ENCODE measurements at regions not wholly inside any gene's neighbourhood (a gene's known extent, or its start where the extent isn't known, plus 50 kb on each side); places are given as distances from the start of the nearest gene placed in this dataset.

DNA sequence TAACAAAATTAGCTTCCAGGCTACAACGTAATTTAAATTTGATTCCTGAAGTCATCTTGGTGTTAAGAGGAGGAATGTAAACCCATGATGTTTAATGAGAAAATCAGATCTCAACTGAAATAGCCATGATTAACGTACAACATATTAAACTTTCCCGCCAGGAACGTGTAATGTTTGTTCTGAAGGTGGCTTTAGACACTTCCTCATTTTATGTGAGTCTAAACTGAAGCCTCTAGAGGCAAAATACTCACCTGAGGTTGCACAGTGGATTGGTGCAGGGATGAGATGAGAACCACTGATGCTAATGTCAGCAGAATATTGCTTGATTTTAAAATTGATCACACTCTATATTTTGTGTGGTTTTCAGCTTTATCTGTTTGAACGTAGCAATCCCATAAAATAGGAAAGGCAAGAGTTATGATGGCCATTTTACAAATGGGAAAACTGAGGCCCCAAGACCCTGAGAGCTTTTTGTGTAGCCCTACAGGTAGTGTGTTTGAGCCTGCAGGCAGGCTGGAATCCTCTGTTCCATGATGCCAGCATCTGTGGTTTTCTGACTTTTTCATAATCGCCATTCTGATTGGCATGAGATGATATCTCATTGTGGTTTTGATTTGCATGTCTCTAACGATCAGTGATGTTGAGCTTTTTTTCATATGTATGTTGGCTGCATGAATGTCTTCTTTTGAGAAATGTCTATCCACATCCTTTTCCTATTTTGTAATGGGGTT lies 243.7 kb upstream of the BMPER start:
- no peaks in the 10 kb centered on the region for H3K36me3 ChIP-seq (ENCODE audit: control insufficient read depth in 5 of 5, insufficient read depth in 5 of 5, low read length in 5 of 5)
- H3K4me3 ChIP-seq (ENCODE audit: low read depth in 1 of 5, low read length in 5 of 5): no peak overlapping the region
- H3K4me1 ChIP-seq (ENCODE audit: control insufficient read depth in 5 of 5, insufficient read depth in 5 of 5, low read length in 5 of 5): no peaks in the 10 kb centered on the region
- no peak overlapping the region for H3K9ac ChIP-seq (ENCODE audit: low read length in 5 of 5)
- no peaks in the 10 kb centered on the region for H3K9me3 ChIP-seq (ENCODE audit: control insufficient read depth in 5 of 5, low read length in 5 of 5)
- no peaks in the 10 kb centered on the region for H3K27me3 ChIP-seq (ENCODE audit: control insufficient read depth in 5 of 5, insufficient read depth in 4 of 5, low read length in 5 of 5)
- H3K27ac ChIP-seq (ENCODE audit: low read depth, low read length): no peak overlapping the region

DNA sequence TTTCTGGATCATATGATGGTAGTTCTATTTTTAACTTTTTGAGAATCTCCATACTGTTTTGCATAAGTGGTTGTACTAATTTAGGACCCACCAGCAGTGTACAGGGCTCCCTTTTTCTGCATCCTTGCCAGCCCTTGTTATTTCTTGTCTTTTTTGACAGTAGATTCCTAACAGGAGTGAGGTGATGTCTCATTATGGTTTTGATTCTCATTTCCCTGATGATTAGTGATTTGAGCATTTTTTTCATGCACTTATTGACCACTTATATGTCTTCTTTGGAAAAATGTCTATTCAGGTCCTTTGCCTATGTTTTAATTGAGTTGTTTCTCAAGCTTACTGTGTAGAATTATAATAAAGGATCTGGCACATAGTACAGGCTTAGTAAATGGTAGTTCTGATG lies 238.8 kb upstream of the BMPER start:
- Histone ChIP-seq H3K27ac (ENCODE audit: low read depth, low read length) (no peak overlapping the region), H3K9me3 (ENCODE audit: control insufficient read depth in 5 of 5, low read length in 5 of 5) (no peaks in the 10 kb centered on the region), H3K9ac (ENCODE audit: low read length in 5 of 5) (no peak overlapping the region), H3K36me3 (ENCODE audit: control insufficient read depth in 5 of 5, insufficient read depth in 5 of 5, low read length in 5 of 5) (no peaks in the 10 kb centered on the region), H3K27me3 (ENCODE audit: control insufficient read depth in 5 of 5, insufficient read depth in 4 of 5, low read length in 5 of 5) (no peaks in the 10 kb centered on the region), H3K4me3 (ENCODE audit: low read depth in 1 of 5, low read length in 5 of 5) (no peak overlapping the region), H3K4me1 (ENCODE audit: control insufficient read depth in 5 of 5, insufficient read depth in 5 of 5, low read length in 5 of 5) (no peaks in the 10 kb centered on the region)

DNA sequence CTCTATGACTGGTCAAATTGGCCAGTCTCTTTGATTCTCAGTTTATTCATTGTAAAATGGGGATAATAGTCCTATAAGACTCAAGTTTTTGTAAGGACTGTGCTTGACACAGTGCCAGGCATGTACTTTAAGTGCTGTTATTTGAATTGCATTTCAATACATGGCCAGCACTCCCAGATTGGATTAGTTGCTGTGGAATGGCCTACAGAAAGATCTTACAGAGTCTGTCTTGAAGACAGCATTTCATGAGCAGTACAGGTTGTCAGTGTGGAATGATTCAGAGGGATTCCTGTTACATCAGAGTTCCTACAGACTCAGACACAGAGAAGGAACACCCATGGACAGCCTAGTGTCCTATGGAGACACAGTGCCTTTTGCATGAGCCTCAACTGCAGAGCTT lies 238.1 kb upstream of the BMPER start:
- no peaks in the 10 kb centered on the region for H3K36me3 ChIP-seq (ENCODE audit: control insufficient read depth in 5 of 5, insufficient read depth in 5 of 5, low read length in 5 of 5)
- H3K4me3 ChIP-seq (ENCODE audit: low read depth in 1 of 5, low read length in 5 of 5): no peak overlapping the region
- H3K9me3 ChIP-seq (ENCODE audit: control insufficient read depth in 5 of 5, low read length in 5 of 5): no peaks in the 10 kb centered on the region
- no peak overlapping the region for H3K9ac ChIP-seq (ENCODE audit: low read length in 5 of 5)
- H3K27me3 ChIP-seq (ENCODE audit: control insufficient read depth in 5 of 5, insufficient read depth in 4 of 5, low read length in 5 of 5): no peaks in the 10 kb centered on the region
- no peaks in the 10 kb centered on the region for H3K4me1 ChIP-seq (ENCODE audit: control insufficient read depth in 5 of 5, insufficient read depth in 5 of 5, low read length in 5 of 5)
- H3K27ac ChIP-seq (ENCODE audit: low read depth, low read length): no peak overlapping the region

DNA sequence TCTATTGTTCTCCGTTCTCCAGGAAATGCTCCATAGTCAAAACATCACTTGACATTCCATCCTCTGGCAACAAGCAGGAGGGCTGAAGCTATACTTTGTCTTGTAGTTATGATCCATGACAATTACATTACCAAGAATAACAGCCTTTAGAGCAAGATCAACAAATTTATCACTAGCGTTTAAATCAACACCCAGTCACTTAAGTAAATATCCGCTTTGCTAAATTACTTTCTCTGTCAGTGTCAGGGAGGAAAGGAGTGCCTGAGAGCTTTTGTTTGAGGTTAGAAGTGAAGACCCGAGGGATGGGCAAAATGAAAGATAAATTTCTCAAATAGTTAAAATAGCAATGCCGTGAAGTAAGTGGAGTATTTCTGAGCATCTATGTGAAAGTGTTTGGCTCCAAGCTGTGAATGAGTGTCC lies 236.1 kb upstream of the BMPER start:
- Histone ChIP-seq H3K4me3 (ENCODE audit: low read depth in 1 of 5, low read length in 5 of 5) (no peak overlapping the region), H3K27ac (ENCODE audit: low read depth, low read length) (no peak overlapping the region), H3K9me3 (ENCODE audit: control insufficient read depth in 5 of 5, low read length in 5 of 5) (no peaks in the 10 kb centered on the region), H3K36me3 (ENCODE audit: control insufficient read depth in 5 of 5, insufficient read depth in 5 of 5, low read length in 5 of 5) (no peaks in the 10 kb centered on the region), H3K9ac (ENCODE audit: low read length in 5 of 5) (no peak overlapping the region), H3K27me3 (ENCODE audit: control insufficient read depth in 5 of 5, insufficient read depth in 4 of 5, low read length in 5 of 5) (no peaks in the 10 kb centered on the region), H3K4me1 (ENCODE audit: control insufficient read depth in 5 of 5, insufficient read depth in 5 of 5, low read length in 5 of 5) (no peaks in the 10 kb centered on the region)

DNA sequence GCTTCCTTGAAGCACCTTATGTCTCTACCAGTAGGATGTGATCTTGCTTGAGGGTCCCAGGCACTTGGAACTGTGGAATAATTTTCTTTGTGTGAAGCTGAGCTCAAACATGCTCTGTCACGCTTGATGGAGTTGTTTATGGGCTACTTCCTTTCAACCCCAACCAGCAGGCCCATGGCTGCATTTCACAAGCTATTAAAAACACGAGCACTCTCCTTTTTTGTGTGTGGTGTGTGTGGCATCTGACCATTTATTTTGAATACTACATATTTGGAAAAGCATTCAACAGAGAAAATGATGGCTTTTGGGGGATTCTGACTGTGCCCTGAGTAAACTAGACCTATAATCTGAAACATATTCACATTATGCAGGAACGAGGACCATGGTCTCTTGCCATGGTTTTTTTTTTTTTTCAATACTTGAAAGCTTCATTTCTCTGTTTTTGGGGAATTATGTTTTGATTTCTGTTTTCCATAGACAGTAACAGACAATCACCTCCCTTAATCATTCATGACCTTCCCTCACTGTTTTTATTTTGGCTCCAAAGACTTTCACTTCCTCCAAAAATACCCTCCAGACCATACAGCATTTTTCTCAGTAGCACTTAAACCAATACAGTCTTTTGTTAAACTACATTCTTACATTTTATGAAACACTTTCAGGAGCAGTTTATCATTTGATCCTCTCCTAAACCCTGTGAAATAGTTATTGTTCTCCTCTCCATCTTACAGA lies 233.6 kb upstream of the BMPER start:
- no peaks in the 10 kb centered on the region for H3K27me3 ChIP-seq (ENCODE audit: control insufficient read depth in 5 of 5, insufficient read depth in 4 of 5, low read length in 5 of 5)
- no peaks in the 10 kb centered on the region for H3K9me3 ChIP-seq (ENCODE audit: control insufficient read depth in 5 of 5, low read length in 5 of 5)
- H3K27ac ChIP-seq (ENCODE audit: low read depth, low read length): no peak overlapping the region
- no peak overlapping the region for H3K9ac ChIP-seq (ENCODE audit: low read length in 5 of 5)
- no peaks in the 10 kb centered on the region for H3K36me3 ChIP-seq (ENCODE audit: control insufficient read depth in 5 of 5, insufficient read depth in 5 of 5, low read length in 5 of 5)
- no peaks in the 10 kb centered on the region for H3K4me1 ChIP-seq (ENCODE audit: control insufficient read depth in 5 of 5, insufficient read depth in 5 of 5, low read length in 5 of 5)
- H3K4me3 ChIP-seq (ENCODE audit: low read depth in 1 of 5, low read length in 5 of 5): no peak overlapping the region

GRCh38 chr7:33673029-33673700 lies 232.2 kb upstream of the BMPER start:
- Histone ChIP-seq H3K4me3 (ENCODE audit: low read depth in 1 of 5, low read length in 5 of 5) (no peak overlapping the region), H3K4me1 (ENCODE audit: control insufficient read depth in 5 of 5, insufficient read depth in 5 of 5, low read length in 5 of 5) (no peaks in the 10 kb centered on the region), H3K9me3 (ENCODE audit: control insufficient read depth in 5 of 5, low read length in 5 of 5) (no peaks in the 10 kb centered on the region), H3K27me3 (ENCODE audit: control insufficient read depth in 5 of 5, insufficient read depth in 4 of 5, low read length in 5 of 5) (no peaks in the 10 kb centered on the region), H3K9ac (ENCODE audit: low read length in 5 of 5) (no peak overlapping the region), H3K27ac (ENCODE audit: low read depth, low read length) (no peak overlapping the region), H3K36me3 (ENCODE audit: control insufficient read depth in 5 of 5, insufficient read depth in 5 of 5, low read length in 5 of 5) (no peaks in the 10 kb centered on the region)

GRCh38 chr7:33674804-33675411 lies 230.4 kb upstream of the BMPER start:
- Histone ChIP-seq H3K9me3 (ENCODE audit: control insufficient read depth in 5 of 5, low read length in 5 of 5) (peaks cover 0 to 7% (median 4%) of the 10 kb centered on the region in 5 donors), H3K4me3 (ENCODE audit: low read depth in 1 of 5, low read length in 5 of 5) (no peak overlapping the region), H3K9ac (ENCODE audit: low read length in 5 of 5) (no peak overlapping the region), H3K36me3 (ENCODE audit: control insufficient read depth in 5 of 5, insufficient read depth in 5 of 5, low read length in 5 of 5) (no peaks in the 10 kb centered on the region), H3K27ac (ENCODE audit: low read depth, low read length) (no peak overlapping the region), H3K27me3 (ENCODE audit: control insufficient read depth in 5 of 5, insufficient read depth in 4 of 5, low read length in 5 of 5) (no peaks in the 10 kb centered on the region), H3K4me1 (ENCODE audit: control insufficient read depth in 5 of 5, insufficient read depth in 5 of 5, low read length in 5 of 5) (no peaks in the 10 kb centered on the region)

DNA sequence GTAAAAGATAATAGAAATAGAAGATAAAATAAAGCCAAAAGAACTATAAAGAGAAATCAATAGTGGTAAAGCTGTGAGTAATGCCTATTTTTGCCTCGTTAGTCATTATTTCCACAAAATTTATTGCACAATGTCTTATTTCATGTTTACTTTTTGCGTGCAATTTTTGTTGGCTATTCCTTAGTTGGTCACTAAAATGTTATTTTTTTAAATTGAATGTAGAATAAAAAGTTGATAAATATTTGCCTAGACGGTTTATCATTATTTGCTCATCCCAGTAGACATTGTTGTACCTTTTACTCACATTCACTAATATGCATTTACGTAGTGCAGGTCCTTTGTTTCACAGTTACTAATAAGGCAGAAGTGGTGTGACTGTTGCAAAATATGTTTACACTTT lies 227.8 kb upstream of the BMPER start:
- no peak overlapping the region for H3K27ac ChIP-seq (ENCODE audit: low read depth, low read length)
- H3K9me3 ChIP-seq (ENCODE audit: control insufficient read depth in 5 of 5, low read length in 5 of 5): peaks cover 2 to 10% (median 8%) of the 10 kb centered on the region in 5 donors
- H3K4me3 ChIP-seq (ENCODE audit: low read depth in 1 of 5, low read length in 5 of 5): no peak overlapping the region
- H3K9ac ChIP-seq (ENCODE audit: low read length in 5 of 5): no peak overlapping the region
- H3K36me3 ChIP-seq (ENCODE audit: control insufficient read depth in 5 of 5, insufficient read depth in 5 of 5, low read length in 5 of 5): peaks cover 0 to 3% (median 0%) of the 10 kb centered on the region in 5 donors
- no peaks in the 10 kb centered on the region for H3K4me1 ChIP-seq (ENCODE audit: control insufficient read depth in 5 of 5, insufficient read depth in 5 of 5, low read length in 5 of 5)
- H3K27me3 ChIP-seq (ENCODE audit: control insufficient read depth in 5 of 5, insufficient read depth in 4 of 5, low read length in 5 of 5): no peaks in the 10 kb centered on the region

DNA sequence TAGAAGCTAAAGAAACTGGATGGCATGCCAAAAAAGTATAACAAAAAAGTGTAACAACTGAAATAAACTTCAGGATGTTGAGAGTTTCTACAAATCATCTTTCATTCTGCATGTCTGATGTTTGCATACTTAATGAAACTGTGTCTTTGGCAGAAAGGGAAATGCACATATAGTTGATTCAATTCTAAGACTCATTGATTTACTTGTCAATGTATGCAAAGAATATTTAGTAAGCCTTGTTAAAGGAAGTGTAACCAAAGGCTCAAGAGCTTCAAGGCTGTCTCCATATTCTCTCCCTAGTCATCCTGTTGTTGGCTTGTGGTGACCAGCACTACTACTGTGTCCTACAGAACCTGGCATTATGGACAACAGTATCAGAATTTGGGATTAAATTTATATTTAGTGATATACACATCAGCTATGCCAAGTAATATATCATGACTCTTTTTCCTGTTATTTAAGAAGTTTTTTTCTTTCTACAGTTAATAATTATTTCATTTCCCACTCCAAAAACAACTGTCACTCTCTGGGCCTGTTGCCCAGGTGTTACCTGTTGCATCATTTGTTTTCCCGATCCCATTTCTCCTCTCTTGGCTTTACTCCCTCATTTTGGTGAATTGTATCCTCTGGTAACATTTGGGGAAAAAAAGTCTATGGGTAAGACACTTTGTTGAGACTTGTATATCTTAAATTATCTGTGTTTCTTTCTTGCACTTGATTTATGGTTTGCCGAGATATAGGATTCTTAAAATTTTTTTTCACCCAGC lies 226.6 kb upstream of the BMPER start:
- Histone ChIP-seq H3K9me3 (ENCODE audit: control insufficient read depth in 5 of 5, low read length in 5 of 5) (peaks cover 2 to 10% (median 8%) of the 10 kb centered on the region in 5 donors), H3K4me1 (ENCODE audit: control insufficient read depth in 5 of 5, insufficient read depth in 5 of 5, low read length in 5 of 5) (no peaks in the 10 kb centered on the region), H3K27ac (ENCODE audit: low read depth, low read length) (no peak overlapping the region), H3K36me3 (ENCODE audit: control insufficient read depth in 5 of 5, insufficient read depth in 5 of 5, low read length in 5 of 5) (peaks cover 0 to 3% (median 0%) of the 10 kb centered on the region in 5 donors), H3K9ac (ENCODE audit: low read length in 5 of 5) (no peak overlapping the region), H3K27me3 (ENCODE audit: control insufficient read depth in 5 of 5, insufficient read depth in 4 of 5, low read length in 5 of 5) (no peaks in the 10 kb centered on the region), H3K4me3 (ENCODE audit: low read depth in 1 of 5, low read length in 5 of 5) (no peak overlapping the region)
